ENCODE measurements at regions not wholly inside any gene's neighbourhood (a gene's known extent, or its start where the extent isn't known, plus 50 kb on each side); places are given as distances from the start of the nearest gene placed in this dataset.
A peak's percentile ranks its signal among the peaks of the same experiment; 100 is the strongest.

- ChIA-PET POLR2A (ENCODE audit: unreplicated experiment) (no interaction called here), CTCF (no interaction called here)
- H4K20me1 ChIP-seq (ENCODE audit: insufficient read depth, low read length) = no peaks in the 10 kb centered on the region
- H4K91ac ChIP-seq (ENCODE audit: insufficient read depth, low read depth, low read length) = peak overlapping the region; percentile 34; the same call in 1 of the 2 replicates
- no peaks in the 10 kb centered on the region for H3K27me3 ChIP-seq (ENCODE audit: control insufficient read depth, insufficient read depth, low read length)
- in situ Hi-C loops (cut with MboI; ENCODE audit: low sequenced_read_pairs) (no loop called here), intact Hi-C loops (cut with micrococcal nuclease) (no loop called here), dilution Hi-C loops (cut with HindIII; ENCODE audit: low sequenced_read_pairs, unreplicated experiment) (no loop called here)
- H2BK15ac ChIP-seq (ENCODE audit: low read depth, low read length) = peak overlapping the region; percentile 90; the same call in 2 of the 3 replicates
- peak overlapping the region; percentile 93 for H2BK120ac ChIP-seq (ENCODE audit: low read depth, low read length)
- peak overlapping the region; percentile 15 for H2BK5ac ChIP-seq (ENCODE audit: low read depth, low read length, poor library complexity, severe bottlenecking)
- H3K18ac ChIP-seq (ENCODE audit: low read depth, low read length) = peak overlapping the region; percentile 5; the same call in 1 of the 2 replicates
- no peak overlapping the region for H2AK5ac ChIP-seq (ENCODE audit: low read depth, low read length)
- TF ChIP-seq BHLHE40 (IDR thresholded peaks at IDR 0.05; ENCODE audit: low read depth, low read length) (no peak), FOS (IDR thresholded peaks at IDR 0.05; ENCODE audit: low read depth, low read length) (no peak), MAZ (IDR thresholded peaks at IDR 0.05; ENCODE audit: borderline replicate concordance, low read depth, low read length) (no peak), NFE2L2 (IDR thresholded peaks at IDR 0.05; ENCODE audit: low read depth, low read length) (no peak), POLR2A (IDR thresholded peaks at IDR 0.05; ENCODE audit: low read depth, low read length) (no peak), ELK1 (IDR thresholded peaks at IDR 0.05; ENCODE audit: borderline replicate concordance, low read depth, low read length) (no peak), MXI1 (IDR thresholded peaks at IDR 0.05; ENCODE audit: borderline replicate concordance, low read depth, low read length) (no peak), USF2 (IDR thresholded peaks at IDR 0.05; ENCODE audit: low read depth, low read length) (no peak), RFX5 (IDR thresholded peaks at IDR 0.05; ENCODE audit: low read depth, low read length) (no peak), RAD21 (IDR thresholded peaks at IDR 0.05; ENCODE audit: low read length) (no peak), CEBPB (IDR thresholded peaks at IDR 0.05; ENCODE audit: low read depth, low read length) (no peak), CHD1 (IDR thresholded peaks at IDR 0.05; ENCODE audit: low read depth, low read length) (no peak), RCOR1 (IDR thresholded peaks at IDR 0.05; ENCODE audit: insufficient replicate concordance, low read length) (no peak), SMC3 (IDR thresholded peaks at IDR 0.05; ENCODE audit: low read depth, low read length) (no peak), MAFK (IDR thresholded peaks at IDR 0.05; ENCODE audit: low read depth, low read length) (no peak)
- TF ChIP-seq, protein P1, sequence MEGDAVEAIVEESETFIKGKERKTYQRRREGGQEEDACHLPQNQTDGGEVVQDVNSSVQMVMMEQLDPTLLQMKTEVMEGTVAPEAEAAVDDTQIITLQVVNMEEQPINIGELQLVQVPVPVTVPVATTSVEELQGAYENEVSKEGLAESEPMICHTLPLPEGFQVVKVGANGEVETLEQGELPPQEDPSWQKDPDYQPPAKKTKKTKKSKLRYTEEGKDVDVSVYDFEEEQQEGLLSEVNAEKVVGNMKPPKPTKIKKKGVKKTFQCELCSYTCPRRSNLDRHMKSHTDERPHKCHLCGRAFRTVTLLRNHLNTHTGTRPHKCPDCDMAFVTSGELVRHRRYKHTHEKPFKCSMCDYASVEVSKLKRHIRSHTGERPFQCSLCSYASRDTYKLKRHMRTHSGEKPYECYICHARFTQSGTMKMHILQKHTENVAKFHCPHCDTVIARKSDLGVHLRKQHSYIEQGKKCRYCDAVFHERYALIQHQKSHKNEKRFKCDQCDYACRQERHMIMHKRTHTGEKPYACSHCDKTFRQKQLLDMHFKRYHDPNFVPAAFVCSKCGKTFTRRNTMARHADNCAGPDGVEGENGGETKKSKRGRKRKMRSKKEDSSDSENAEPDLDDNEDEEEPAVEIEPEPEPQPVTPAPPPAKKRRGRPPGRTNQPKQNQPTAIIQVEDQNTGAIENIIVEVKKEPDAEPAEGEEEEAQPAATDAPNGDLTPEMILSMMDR (conservative IDR thresholded peaks at IDR 0.05; ENCODE audit: low read depth, low read length) = no peak
- peak overlapping the region; percentile 86 for H3K4ac ChIP-seq (ENCODE audit: low read depth, low read length)
- H3K4me2 ChIP-seq (ENCODE audit: low read depth, low read length) = no peak overlapping the region
- peak overlapping the region; percentile 77 for H3K14ac ChIP-seq (replicated peaks; ENCODE audit: low read depth, low read length)
- H3K4me3 ChIP-seq (ENCODE audit: insufficient read depth, low read depth, low read length) = no peak overlapping the region
- peak overlapping the region; percentile 67; the same call in 1 of the 2 replicates for H3K23ac ChIP-seq (ENCODE audit: low read depth, low read length)
- WGBS, 2 experiments (ENCODE audit: extremely low coverage in 2 of 2, insufficient read length in 1 of 2) = no CpG with 5 or more reads among the region's 1 CpG
- peak overlapping the region; percentile 55 for H2AFZ ChIP-seq (replicated peaks; ENCODE audit: low read length, poor library complexity)
- no peaks in the 10 kb centered on the region for H3K36me3 ChIP-seq (ENCODE audit: control insufficient read depth, insufficient read depth, low read length)
- peak overlapping the region; percentile 65; the same call in 1 of the 2 replicates for H2BK20ac ChIP-seq (ENCODE audit: low read depth, low read length)
- H3K9ac ChIP-seq (ENCODE audit: low read depth, low read length) = no peak overlapping the region
- peak; percentile 25 for DNase-seq
- H3K27ac ChIP-seq (ENCODE audit: insufficient read depth, low read length) = peak overlapping the region; percentile 32; the same call in 1 of the 2 replicates
- no TSS peak for BruUV-seq (replicated peaks)
- 0 out of 2 replicates have a peak overlapping the region, but pooled peaks have one; percentile 9 for H3K56ac ChIP-seq (ENCODE audit: extremely low read depth, insufficient read depth, low read length)
- peaks cover 13% of the 10 kb centered on the region for H3K9me1 ChIP-seq (ENCODE audit: insufficient read depth, low read length)
- no peak overlapping the region for H2AK9ac ChIP-seq (replicated peaks; ENCODE audit: low read depth, low read length, poor library complexity)
- ATAC-seq (ENCODE audit: low read depth) = peak; percentile 30
- H4K8ac ChIP-seq (ENCODE audit: low read depth in 2 of 2, low read length in 2 of 2) = peak overlapping the region; percentile 44 to 78
- H3K4me1 ChIP-seq (ENCODE audit: control insufficient read depth, insufficient read depth, low read length) = peaks cover 11% of the 10 kb centered on the region
- H4K5ac ChIP-seq (ENCODE audit: low read depth, low read length) = peak overlapping the region; percentile 18; the same call in 1 of the 2 replicates
- no peaks in the 10 kb centered on the region for H3K79me1 ChIP-seq (ENCODE audit: low read depth in 1 of 2, low read length in 2 of 2)
- H3K9me3 ChIP-seq (ENCODE audit: control insufficient read depth, insufficient read depth, low read length) = no peaks in the 10 kb centered on the region
Observed at GRCh38 chr12:58502226-58502625, 418.1 kb downstream of the LRIG3 start.
